HUES64 (cell line): ENCODE measurements at regions not wholly inside any gene's neighbourhood (a gene's known extent, or its start where the extent isn't known, plus 50 kb on each side); places are given as distances from the start of the nearest gene placed in this dataset.

Experiments
- H3K27ac ChIP-seq: 2 replicates; pipeline ENCODE4 v1.7.0; 2013; ENCODE audit warnings: low read depth, low read length, inconsistent platforms
- H3K27me3 ChIP-seq: 2 replicates; pipeline ENCODE4 v1.6.1; 2013; ENCODE audit warnings: mild to moderate bottlenecking, low read length; ENCODE audit not compliant: insufficient read depth
- H3K36me3 ChIP-seq: 2 replicates; pipeline ENCODE4 v1.6.1; 2013; ENCODE audit warnings: mild to moderate bottlenecking, low read length; ENCODE audit not compliant: insufficient read depth
- H3K4me1 ChIP-seq: 2 replicates; pipeline ENCODE4 v1.6.1; 2013; ENCODE audit warnings: mild to moderate bottlenecking, low read length, moderate library complexity; ENCODE audit not compliant: insufficient read depth
- H3K4me3 ChIP-seq: 2 replicates; pipeline ENCODE4 v1.5.1; 2013; ENCODE audit warnings: mild to moderate bottlenecking, low read length, moderate library complexity
- H3K9ac ChIP-seq: 2 replicates; pipeline ENCODE4 v1.6.1; 2013; ENCODE audit warnings: mild to moderate bottlenecking, low read depth, low read length
- H3K9me3 ChIP-seq: 2 replicates; pipeline ENCODE4 v1.6.1; 2013; ENCODE audit warnings: low read depth, low read length; ENCODE audit not compliant: insufficient read depth
- WGBS: fragments of 150-250, 120-280 bp; methylation state at CpG from one replicate; pipeline ENCODE4 v1.1.7; 2013; ENCODE audit warnings: missing lambda C conversion rate; 5-methylcytosine and 5-hydroxymethylcytosine counted together

DNA sequence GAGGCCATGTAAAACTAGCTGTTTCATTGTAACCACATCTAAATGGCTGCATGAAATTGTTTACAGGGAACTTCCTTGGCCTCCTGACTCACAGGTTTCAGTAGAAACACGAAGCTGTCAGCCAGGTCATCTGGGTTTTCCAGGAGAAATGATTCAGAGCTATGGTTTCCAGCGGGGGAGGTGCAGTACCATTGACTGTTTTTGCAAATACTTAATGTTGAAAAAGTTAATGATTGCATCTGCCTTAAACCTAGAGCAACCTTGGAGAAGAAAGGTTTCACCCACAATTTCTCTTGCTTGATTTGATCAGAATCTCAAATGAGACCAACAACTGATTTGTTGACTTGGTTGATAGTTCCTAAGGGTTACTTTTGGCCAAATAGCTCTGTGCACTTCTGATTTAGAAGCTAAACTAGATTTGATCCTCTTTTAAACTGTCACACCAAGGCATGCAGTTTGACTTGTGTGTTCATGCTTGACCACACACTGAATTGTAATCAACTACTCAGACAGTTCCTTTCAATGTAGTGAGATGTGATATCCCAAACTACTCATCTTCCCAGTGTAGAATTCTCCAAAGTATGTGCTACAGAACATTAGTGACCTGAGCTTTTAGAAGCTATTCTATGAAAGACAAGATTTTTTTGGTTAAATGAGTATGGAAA is 193.5 kb upstream of the CHST9 start:
- H3K27me3 ChIP-seq: no peaks in the 10 kb centered on the region
- H3K27ac ChIP-seq: no peak overlapping the region
- H3K9me3 ChIP-seq: no peaks in the 10 kb centered on the region
- H3K36me3 ChIP-seq: no peaks in the 10 kb centered on the region
- H3K4me3 ChIP-seq: no peak overlapping the region
- no peak overlapping the region for H3K9ac ChIP-seq
- WGBS: 74% methylated on average over 2 of the region's 2 CpGs
- peaks cover 5% of the 10 kb centered on the region; the same call in 1 of the 2 replicates for H3K4me1 ChIP-seq

DNA sequence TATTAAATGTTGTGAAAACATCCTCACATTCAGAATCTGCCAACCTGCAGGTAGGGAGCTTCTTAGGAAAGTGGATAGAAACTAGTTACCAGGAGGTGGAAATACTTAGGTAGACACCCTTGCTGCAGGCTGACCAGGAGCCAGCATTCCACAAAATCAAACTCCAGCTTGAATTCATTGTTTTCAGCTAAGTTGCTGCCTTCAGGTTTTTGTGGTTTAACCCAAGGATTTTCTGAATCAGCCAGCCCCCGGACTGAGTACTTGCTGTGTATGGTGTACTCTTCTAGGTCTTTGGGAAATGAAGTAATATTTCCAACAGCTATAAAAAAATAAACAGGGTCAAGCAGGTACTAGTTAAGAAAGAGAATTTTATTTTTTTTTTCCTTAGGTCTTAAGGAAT is 192.1 kb upstream of the CHST9 start:
- H3K4me1 ChIP-seq: peaks cover 5% of the 10 kb centered on the region; the same call in 1 of the 2 replicates
- no peaks in the 10 kb centered on the region for H3K9me3 ChIP-seq
- WGBS: no CpG with 5 or more reads among the region's 1 CpG

DNA sequence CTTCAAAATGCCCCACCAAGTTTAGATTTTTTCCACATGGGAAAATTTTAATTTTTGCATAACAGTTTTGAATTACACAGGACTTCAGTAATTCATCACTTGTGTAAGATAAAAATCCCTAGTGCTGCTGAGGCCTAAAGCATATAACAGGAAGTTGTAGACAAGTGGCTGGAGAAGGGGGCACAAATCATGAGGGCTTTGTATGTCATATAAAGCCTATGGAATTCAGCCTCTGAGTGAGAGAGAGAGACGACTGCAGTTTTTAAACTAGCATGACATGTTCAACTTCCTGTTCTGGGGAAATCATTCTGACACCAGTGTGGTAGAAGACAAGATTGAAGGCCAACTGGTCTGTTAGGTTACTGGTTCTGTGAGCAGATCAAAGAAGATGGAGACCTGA is 187.3 kb upstream of the CHST9 start:
- H3K9ac ChIP-seq: no peak overlapping the region
- WGBS: 79% methylated on average over 1 of the region's 1 CpG
- peaks cover under 1% of the 10 kb centered on the region; the same call in 1 of the 2 replicates for H3K4me1 ChIP-seq
- no peaks in the 10 kb centered on the region for H3K27me3 ChIP-seq
- no peaks in the 10 kb centered on the region for H3K9me3 ChIP-seq
- H3K36me3 ChIP-seq: no peaks in the 10 kb centered on the region
- H3K27ac ChIP-seq: no peak overlapping the region
- no peak overlapping the region for H3K4me3 ChIP-seq

More for the DNA sequence above, 192.1 kb upstream of the CHST9 start:
- no peak overlapping the region; the same call in 1 of the 2 replicates for H3K27ac ChIP-seq
- H3K27me3 ChIP-seq: no peaks in the 10 kb centered on the region
- no peak overlapping the region for H3K4me3 ChIP-seq
- no peaks in the 10 kb centered on the region for H3K36me3 ChIP-seq
- no peak overlapping the region for H3K9ac ChIP-seq

DNA sequence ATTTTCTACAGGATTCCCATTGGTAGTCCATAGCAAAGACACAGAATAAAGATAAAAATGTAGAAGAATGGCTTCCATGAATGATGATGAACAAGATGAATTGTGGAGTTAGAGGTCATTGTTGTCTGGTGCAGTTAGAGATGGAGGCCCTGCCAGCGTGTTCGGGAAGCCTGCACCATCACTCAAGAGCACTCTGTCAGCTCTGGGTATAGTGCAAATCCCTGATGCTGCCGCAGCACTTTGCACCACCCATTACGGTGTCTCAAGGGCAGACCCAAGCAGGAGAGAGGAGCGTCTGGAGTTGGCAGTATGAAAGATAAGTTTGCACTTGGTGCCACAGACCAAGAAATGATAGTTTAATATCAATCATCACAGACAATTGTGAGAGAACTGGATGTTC is 181.6 kb upstream of the CHST9 start:
- no peaks in the 10 kb centered on the region for H3K4me1 ChIP-seq
- no peaks in the 10 kb centered on the region for H3K9me3 ChIP-seq
- H3K9ac ChIP-seq: no peak overlapping the region
- no peaks in the 10 kb centered on the region for H3K27me3 ChIP-seq
- no peaks in the 10 kb centered on the region for H3K36me3 ChIP-seq
- H3K27ac ChIP-seq: no peak overlapping the region
- no peak overlapping the region for H3K4me3 ChIP-seq
- 94% methylated on average over 4 of the region's 5 CpGs for WGBS

DNA sequence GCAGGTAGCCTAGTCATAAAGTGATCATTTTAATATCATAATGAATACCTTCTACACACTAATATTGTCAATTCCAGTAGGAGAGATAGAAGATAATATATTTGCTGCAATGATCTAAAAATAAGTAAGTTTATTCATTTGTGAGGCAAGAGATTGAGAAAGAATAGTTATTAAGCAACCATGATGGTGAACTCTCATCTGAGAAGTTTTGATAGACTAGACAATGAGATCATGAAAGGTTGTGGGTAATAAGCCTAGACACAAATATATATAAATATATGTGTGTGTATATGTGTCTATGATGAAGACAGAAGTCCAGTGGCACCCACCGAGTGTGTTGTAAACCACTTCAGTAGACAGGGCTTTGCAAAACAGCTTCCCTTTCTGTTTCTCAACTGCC is 181.0 kb upstream of the CHST9 start:
- WGBS: 95% methylated on average over 1 of the region's 1 CpG
- no peaks in the 10 kb centered on the region for H3K27me3 ChIP-seq
- no peaks in the 10 kb centered on the region for H3K4me1 ChIP-seq

DNA sequence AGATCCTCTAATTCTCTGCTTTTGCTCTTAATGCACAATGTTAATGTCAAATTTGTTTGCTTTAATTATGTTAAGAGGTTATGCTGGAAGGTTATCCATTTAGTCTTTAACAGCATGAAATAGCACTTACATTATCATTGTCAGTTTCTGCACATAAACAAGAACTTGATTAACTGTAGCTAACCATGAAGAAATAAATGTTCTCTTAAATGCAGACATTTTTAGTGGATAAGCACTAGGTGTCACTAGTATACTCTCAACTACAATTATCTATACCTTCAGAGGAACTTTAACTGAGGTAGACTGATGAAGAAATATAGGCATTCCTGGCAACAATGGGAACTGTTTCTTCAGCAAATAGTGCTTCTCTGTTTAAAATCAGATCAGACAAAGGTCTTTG is 178.8 kb upstream of the CHST9 start:
- Histone ChIP-seq H3K36me3 (no peaks in the 10 kb centered on the region), H3K9me3 (no peaks in the 10 kb centered on the region), H3K4me1 (no peaks in the 10 kb centered on the region), H3K9ac (no peak overlapping the region), H3K4me3 (no peak overlapping the region), H3K27ac (no peak overlapping the region), H3K27me3 (no peaks in the 10 kb centered on the region)

More for the DNA sequence above, 181.0 kb upstream of the CHST9 start:
- Histone ChIP-seq H3K9ac (no peak overlapping the region), H3K36me3 (no peaks in the 10 kb centered on the region), H3K4me3 (no peak overlapping the region), H3K27ac (no peak overlapping the region), H3K9me3 (no peaks in the 10 kb centered on the region)

DNA sequence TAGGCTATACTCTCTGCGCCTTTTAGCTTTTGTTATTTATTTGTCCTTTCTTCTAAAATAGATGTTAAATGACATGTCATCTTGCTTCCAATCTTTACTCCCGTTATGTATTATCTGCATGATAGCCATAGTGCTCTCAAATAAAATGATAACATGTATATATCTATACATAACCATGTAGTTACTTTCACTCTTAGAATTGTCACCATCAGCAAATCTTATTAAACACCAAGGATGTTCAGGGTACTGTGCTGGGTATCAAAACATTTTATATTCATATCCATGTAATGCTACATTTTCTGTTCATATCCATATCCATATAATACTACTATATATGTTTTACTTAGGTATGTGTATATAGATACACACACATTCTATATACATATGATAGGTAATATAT is 176.4 kb upstream of the CHST9 start:
- H3K9ac ChIP-seq: no peak overlapping the region
- H3K27me3 ChIP-seq: no peaks in the 10 kb centered on the region
- H3K27ac ChIP-seq: no peak overlapping the region
- H3K9me3 ChIP-seq: no peaks in the 10 kb centered on the region
- 100% methylated on average over 1 of the region's 2 CpGs for WGBS
- no peaks in the 10 kb centered on the region for H3K4me1 ChIP-seq
- no peak overlapping the region for H3K4me3 ChIP-seq
- no peaks in the 10 kb centered on the region for H3K36me3 ChIP-seq

DNA sequence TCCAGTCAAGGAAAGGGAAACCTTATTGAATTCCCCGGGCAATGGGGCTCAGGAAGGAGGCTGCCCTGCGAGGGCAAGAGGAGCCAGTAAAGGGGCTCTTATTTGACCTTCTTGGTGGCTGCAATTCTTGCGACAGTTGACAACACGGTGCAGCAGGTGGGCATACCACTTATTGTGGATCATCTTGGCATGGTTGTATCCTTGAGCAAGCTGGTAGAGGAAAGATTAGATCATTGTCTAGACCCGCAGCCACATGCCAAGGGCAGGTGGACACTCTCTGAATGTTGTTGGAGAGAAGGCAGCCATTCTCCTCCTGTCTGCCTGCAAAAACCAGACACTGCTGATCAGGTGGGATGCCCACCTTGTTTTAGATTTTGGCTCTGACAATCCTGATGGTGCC is 170.2 kb upstream of the CHST9 start:
- Histone ChIP-seq H3K9me3 (no peaks in the 10 kb centered on the region), H3K27me3 (no peaks in the 10 kb centered on the region), H3K9ac (no peak overlapping the region), H3K36me3 (no peaks in the 10 kb centered on the region), H3K4me3 (no peak overlapping the region), H3K4me1 (no peaks in the 10 kb centered on the region), H3K27ac (no peak overlapping the region)
- WGBS: 94% methylated on average over 5 of the region's 5 CpGs

DNA sequence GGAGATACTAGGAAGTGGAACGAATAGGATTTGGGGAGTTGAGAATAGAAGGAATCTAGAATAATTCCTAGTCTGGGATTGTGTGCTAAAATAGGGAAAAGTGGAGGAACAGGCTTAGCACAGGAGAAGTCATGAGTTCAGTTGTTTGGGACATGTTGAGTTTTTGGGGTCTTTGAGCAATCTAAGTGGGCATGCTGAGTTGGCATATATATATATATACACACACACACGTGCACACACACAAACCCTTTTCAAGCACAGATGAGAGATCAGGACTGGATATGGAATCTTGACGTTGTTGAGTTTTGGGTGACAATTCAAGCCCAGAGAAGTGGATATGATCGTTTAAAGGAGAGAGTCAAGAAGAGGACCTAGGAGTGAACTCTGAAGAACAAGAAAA is 168.2 kb upstream of the CHST9 start:
- no peak overlapping the region for H3K4me3 ChIP-seq
- H3K9ac ChIP-seq: no peak overlapping the region
- no peaks in the 10 kb centered on the region for H3K27me3 ChIP-seq
- H3K27ac ChIP-seq: no peak overlapping the region
- WGBS: 91% methylated on average over 3 of the region's 4 CpGs
- no peaks in the 10 kb centered on the region for H3K4me1 ChIP-seq
- no peaks in the 10 kb centered on the region for H3K36me3 ChIP-seq
- no peaks in the 10 kb centered on the region for H3K9me3 ChIP-seq

DNA sequence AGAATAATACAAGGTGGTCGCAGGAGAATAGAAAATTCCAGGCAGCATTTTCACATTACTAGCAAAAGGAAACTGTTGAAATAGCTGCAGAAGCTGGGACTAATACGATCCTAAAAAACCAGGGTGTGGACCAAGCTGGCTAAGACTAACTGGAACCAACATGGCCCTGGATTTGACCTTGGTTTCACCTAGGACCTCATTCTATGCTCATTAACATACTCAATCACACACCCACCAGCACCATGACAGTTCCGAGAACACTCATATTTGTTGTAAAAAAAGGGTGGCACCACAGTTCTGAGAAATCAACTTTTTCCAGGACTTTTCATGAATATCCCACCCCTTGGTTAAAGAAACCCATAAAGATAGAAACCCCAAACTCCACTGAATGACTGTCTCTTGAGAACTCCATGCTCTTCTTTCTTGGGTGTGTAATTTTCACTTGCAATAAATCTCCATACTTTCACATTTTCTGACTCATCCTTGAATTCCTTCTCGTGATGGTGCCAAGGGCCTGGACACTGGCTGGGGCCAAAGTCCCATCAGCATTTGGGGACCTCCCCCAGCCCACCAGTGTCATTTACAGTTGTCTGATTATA is 164.3 kb upstream of the CHST9 start:
- no peak overlapping the region for H3K9ac ChIP-seq
- no peaks in the 10 kb centered on the region for H3K4me1 ChIP-seq
- whole genome bisulfite sequencing: 95% methylated on average over 4 of the region's 4 CpGs
- no peaks in the 10 kb centered on the region for H3K27me3 ChIP-seq
- no peaks in the 10 kb centered on the region for H3K36me3 ChIP-seq
- no peaks in the 10 kb centered on the region for H3K9me3 ChIP-seq
- H3K4me3 ChIP-seq: no peak overlapping the region
- no peak overlapping the region for H3K27ac ChIP-seq

DNA sequence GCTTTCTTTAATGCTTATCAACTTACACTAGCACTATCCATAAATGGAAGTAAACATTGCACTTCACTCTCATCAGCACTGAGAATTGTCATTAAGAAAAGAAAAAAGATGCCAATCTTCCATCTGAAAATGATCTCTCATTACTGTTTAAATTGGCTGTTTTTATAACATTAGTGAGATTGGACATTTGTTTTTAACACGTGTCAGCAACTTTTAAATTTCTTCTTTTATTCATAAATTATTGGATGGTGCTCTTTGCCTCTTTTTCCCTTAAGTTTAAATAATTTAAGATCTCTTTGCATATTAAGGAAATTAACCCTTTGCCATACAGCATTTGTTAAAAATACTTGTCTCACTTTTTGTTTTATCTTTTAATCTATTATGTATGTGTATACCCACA is 146.5 kb upstream of the CHST9 start:
- no peaks in the 10 kb centered on the region for H3K9me3 ChIP-seq
- no peak overlapping the region for H3K9ac ChIP-seq
- H3K4me3 ChIP-seq: no peak overlapping the region
- H3K27ac ChIP-seq: no peak overlapping the region
- WGBS: no CpG with 5 or more reads among the region's 1 CpG
- no peaks in the 10 kb centered on the region for H3K36me3 ChIP-seq
- H3K27me3 ChIP-seq: no peaks in the 10 kb centered on the region
- peaks cover 4% of the 10 kb centered on the region; the same call in 1 of the 2 replicates for H3K4me1 ChIP-seq
